Endothelial cell of umbilical vein (primary cell): ENCODE measurements at regions not wholly inside any gene's neighbourhood (a gene's known extent, or its start where the extent isn't known, plus 50 kb on each side); places are given as distances from the start of the nearest gene placed in this dataset.

Source experiments
- BruUV-seq: library from RNA; stranded (reverse); fragments of 400-500 nt; replicated peaks from 2 replicates; lab custom pipeline; 2021; lab: Mats Ljungman, UMichigan
- CTCF ChIA-PET: fragments of 300-600, 350-600 bp; sonication (Branson Sonifier 250); formaldehyde crosslinking; loops from one replicate; lab custom pipeline; 2021; ENCODE audit warnings: antibody characterized with exemption, inconsistent platforms; lab: Charles Lee
- POLR2A ChIA-PET: fragments of 300-600, 350-600 bp; sonication (Branson Sonifier 250); formaldehyde crosslinking; loops from one replicate; lab custom pipeline; 2021; ENCODE audit warnings: antibody characterized with exemption, inconsistent platforms; lab: Charles Lee
- DNase-seq: peaks from one replicate; pipeline ENCODE4 v3.0.0-alpha.2; 2011; ENCODE audit warnings: low read depth, low spot score
- FAIRE-seq: peaks from 2 replicates; lab custom pipeline; 2011; peaks lifted over from hg19 to GRCh38; lab: Jason Lieb, UNC
- H2AFZ ChIP-seq: 2 replicates; pipeline ENCODE4 v1.6.0; 2012; ENCODE audit warnings: low read depth, low read length, control low read depth, inconsistent platforms
- H3K27ac ChIP-seq: 2 replicates; pipeline ENCODE4 v1.5.1; 2011; ENCODE audit warnings: low read depth, mild to moderate bottlenecking, control low read depth, low read length, moderate library complexity; ENCODE audit not compliant: insufficient read depth
- H3K27me3 ChIP-seq, 2 experiments: 2 replicates each; pipeline versions ENCODE4 v1.6.0 to v1.6.1; 2011; ENCODE audit warnings: low read length in 2 of 2, mixed read lengths in 1 of 2; ENCODE audit not compliant: control insufficient read depth in 2 of 2, insufficient read depth in 2 of 2
- H3K36me3 ChIP-seq, 2 experiments: 2 replicates in 1 of 2; 3 replicates in 1 of 2; pipeline ENCODE4 v1.5.1; 2011; ENCODE audit warnings: low read length in 2 of 2, mild to moderate bottlenecking in 1 of 2, moderate library complexity in 1 of 2; ENCODE audit not compliant: control insufficient read depth in 2 of 2, insufficient read depth in 2 of 2; ENCODE audit errors: extremely low read depth in 1 of 2
- H3K4me1 ChIP-seq: 3 replicates; pipeline ENCODE4 v1.5.1; 2011; ENCODE audit warnings: mild to moderate bottlenecking, low read length; ENCODE audit not compliant: control insufficient read depth, insufficient read depth; ENCODE audit errors: extremely low read depth
- H3K4me2 ChIP-seq: 2 replicates; pipeline ENCODE4 v1.6.1; 2011; ENCODE audit warnings: low read length, control low read depth, mixed read lengths; ENCODE audit not compliant: insufficient read depth
- H3K4me3 ChIP-seq, 3 experiments: fragments of 200-600 bp in 1 of 3; sonication (generic), shearing (Covaris generic) in 1 of 3; replicated peaks in 1 of 3; 2 replicates each; pipeline ENCODE4 v1.5.1; 2011 to 2016; ENCODE audit warnings: control low read depth in 3 of 3, low read length in 3 of 3, mild to moderate bottlenecking in 2 of 3, inconsistent platforms in 1 of 3, low read depth in 1 of 3, moderate library complexity in 1 of 3; ENCODE audit not compliant: insufficient read depth in 1 of 3
- H3K79me2 ChIP-seq: 2 replicates; pipeline ENCODE4 v1.6.0; 2012; ENCODE audit warnings: low read length, inconsistent platforms; ENCODE audit not compliant: control insufficient read depth, insufficient read depth
- H3K9ac ChIP-seq: replicated peaks from 2 replicates; pipeline ENCODE3; 2011; ENCODE audit warnings: low read length, control low read depth; ENCODE audit not compliant: insufficient read depth; ENCODE audit errors: extremely low read depth
- H3K9me1 ChIP-seq: replicated peaks from 3 replicates; pipeline ENCODE4 v1.6.0; 2011; ENCODE audit warnings: mild to moderate bottlenecking, low read length; ENCODE audit not compliant: control insufficient read depth, insufficient read depth; ENCODE audit errors: extremely low read depth
- H3K9me3 ChIP-seq: replicated peaks from 2 replicates; pipeline ENCODE4 v1.5.1; 2012; ENCODE audit warnings: low read length, inconsistent platforms; ENCODE audit not compliant: control insufficient read depth, insufficient read depth
- H4K20me1 ChIP-seq: replicated peaks from 2 replicates; pipeline ENCODE3; 2011; ENCODE audit warnings: mild to moderate bottlenecking, low read length; ENCODE audit not compliant: control insufficient read depth, insufficient read depth; ENCODE audit errors: extremely low read depth
- EZH2 ChIP-seq: IDR thresholded peaks from 2 replicates; pipeline ENCODE4 v1.6.1; 2012; ENCODE audit warnings: borderline replicate concordance, low read depth, mild to moderate bottlenecking, moderate library complexity, low read length, inconsistent platforms; ENCODE audit not compliant: severe bottlenecking
- FOS ChIP-seq: IDR thresholded peaks from 2 replicates; pipeline ENCODE4 v1.6.1; 2011; ENCODE audit warnings: mild to moderate bottlenecking, low read length, moderate library complexity, borderline replicate concordance; ENCODE audit not compliant: insufficient read depth
- GATA2 ChIP-seq: IDR thresholded peaks from 2 replicates; pipeline ENCODE4 v1.7.0; 2011; ENCODE audit warnings: low read depth, mild to moderate bottlenecking, moderate library complexity, mixed read lengths, low read length; ENCODE audit not compliant: insufficient read length, insufficient read depth
- JUN ChIP-seq: IDR thresholded peaks from 2 replicates; pipeline ENCODE4 v1.6.1; 2011; ENCODE audit warnings: borderline replicate concordance, low read depth; ENCODE audit not compliant: insufficient read length, insufficient read depth
- MYC ChIP-seq: IDR thresholded peaks from one replicate; pipeline ENCODE4 v1.6.1; 2011; ENCODE audit warnings: mild to moderate bottlenecking, low read depth, low read length
- POLR2A ChIP-seq: IDR thresholded peaks from 2 replicates; pipeline ENCODE4 v1.6.1; 2012; ENCODE audit warnings: low read depth, mild to moderate bottlenecking, control low read depth, low read length
- POLR2AphosphoS5 ChIP-seq: IDR thresholded peaks from 2 replicates; pipeline ENCODE4 v1.6.1; 2012; ENCODE audit warnings: low read depth, mild to moderate bottlenecking, control low read depth, low read length, moderate library complexity; ENCODE audit not compliant: insufficient read depth
- dilution Hi-C: fragments of 300-500 bp; cut with MboI; formaldehyde crosslinking; loops from one replicate; pipeline ENCODE4 v1.15.0; 2019; ENCODE audit warnings: low sequenced_read_pairs; ENCODE audit not compliant: extremely low pct_ligation_motif_present
- intact Hi-C: fragments of 100-400 bp; cut with micrococcal nuclease; formaldehyde crosslinking; loops from one replicate; pipeline ENCODE4 v1.10.0; 2022
- TF ChIP-seq, protein P1 (sequence below): IDR thresholded peaks from 2 replicates; pipeline ENCODE4 v1.6.1; 2011; ENCODE audit not compliant: insufficient read depth, insufficient read length
- TF ChIP-seq, protein P2 (sequence below), 2 donors: IDR thresholded peaks; 1 replicate in 1 of 2; 2 replicates in 1 of 2; pipeline ENCODE4 v1.5.1; 2011; ENCODE audit warnings: low read length in 2 of 2, mild to moderate bottlenecking in 2 of 2, moderate library complexity in 2 of 2, control low read depth in 1 of 2, inconsistent platforms in 1 of 2, low read depth in 1 of 2; ENCODE audit not compliant: insufficient read depth in 1 of 2; ENCODE audit errors: extremely low read depth in 1 of 2

DNA sequence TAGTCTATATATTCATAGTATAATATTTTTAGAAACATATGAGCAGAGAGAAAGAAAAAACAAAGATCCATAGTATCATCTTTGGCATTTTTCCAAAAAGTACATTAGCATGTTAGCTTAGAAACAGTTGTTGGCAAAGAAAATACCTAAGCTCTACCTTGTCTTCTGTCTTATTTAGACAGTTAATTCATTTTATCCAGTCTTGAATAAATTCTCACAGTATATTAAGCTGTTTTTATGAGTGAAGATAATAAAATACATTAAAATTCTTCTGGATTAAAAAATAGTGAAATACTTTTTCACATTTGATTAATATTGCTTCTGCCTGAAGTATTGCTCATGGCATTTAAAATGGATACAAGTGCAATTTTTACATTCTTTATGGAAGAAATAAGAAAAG lies 145.2 kb downstream of the ZIC1 start:
- intact Hi-C loops (no loop called here), dilution Hi-C loops (no loop called here)
- H4K20me1 ChIP-seq: no peaks in the 10 kb centered on the region
- no peaks in the 10 kb centered on the region for H3K36me3 ChIP-seq
- no peaks in the 10 kb centered on the region for H3K79me2 ChIP-seq
- BruUV-seq: no TSS peak
- H3K9ac ChIP-seq: no peak overlapping the region
- DNase-seq: no peak
- H3K4me2 ChIP-seq: no peak overlapping the region
- TF ChIP-seq, protein P1, sequence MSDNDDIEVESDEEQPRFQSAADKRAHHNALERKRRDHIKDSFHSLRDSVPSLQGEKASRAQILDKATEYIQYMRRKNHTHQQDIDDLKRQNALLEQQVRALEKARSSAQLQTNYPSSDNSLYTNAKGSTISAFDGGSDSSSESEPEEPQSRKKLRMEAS: no peak
- TF ChIP-seq, protein P2, sequence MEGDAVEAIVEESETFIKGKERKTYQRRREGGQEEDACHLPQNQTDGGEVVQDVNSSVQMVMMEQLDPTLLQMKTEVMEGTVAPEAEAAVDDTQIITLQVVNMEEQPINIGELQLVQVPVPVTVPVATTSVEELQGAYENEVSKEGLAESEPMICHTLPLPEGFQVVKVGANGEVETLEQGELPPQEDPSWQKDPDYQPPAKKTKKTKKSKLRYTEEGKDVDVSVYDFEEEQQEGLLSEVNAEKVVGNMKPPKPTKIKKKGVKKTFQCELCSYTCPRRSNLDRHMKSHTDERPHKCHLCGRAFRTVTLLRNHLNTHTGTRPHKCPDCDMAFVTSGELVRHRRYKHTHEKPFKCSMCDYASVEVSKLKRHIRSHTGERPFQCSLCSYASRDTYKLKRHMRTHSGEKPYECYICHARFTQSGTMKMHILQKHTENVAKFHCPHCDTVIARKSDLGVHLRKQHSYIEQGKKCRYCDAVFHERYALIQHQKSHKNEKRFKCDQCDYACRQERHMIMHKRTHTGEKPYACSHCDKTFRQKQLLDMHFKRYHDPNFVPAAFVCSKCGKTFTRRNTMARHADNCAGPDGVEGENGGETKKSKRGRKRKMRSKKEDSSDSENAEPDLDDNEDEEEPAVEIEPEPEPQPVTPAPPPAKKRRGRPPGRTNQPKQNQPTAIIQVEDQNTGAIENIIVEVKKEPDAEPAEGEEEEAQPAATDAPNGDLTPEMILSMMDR (IDR thresholded peaks at IDR 0.05; ENCODE audit: extremely low read depth in 1 of 2, insufficient read depth in 1 of 2, low read depth in 1 of 2, low read length in 2 of 2): no peak
- no peak for TF ChIP-seq JUN
- no peak for TF ChIP-seq EZH2
- TF ChIP-seq GATA2: no peak
- no peak for TF ChIP-seq POLR2A
- TF ChIP-seq FOS: no peak
- no peak for TF ChIP-seq MYC
- no peak for TF ChIP-seq POLR2AphosphoS5
- FAIRE-seq: no peak
- H3K27ac ChIP-seq: no peak overlapping the region
- CTCF ChIA-PET: interaction anchor here (0.9 to 1.1 kb wide), 2 partner anchors 17 to 523 kb away, joined by 3 read pairs; no protein-coding TSS in a partner anchor
- no peaks in the 10 kb centered on the region for H3K4me1 ChIP-seq
- no peaks in the 10 kb centered on the region for H3K9me1 ChIP-seq
- H2AFZ ChIP-seq: no peak overlapping the region
- no peaks in the 10 kb centered on the region for H3K27me3 ChIP-seq
- no peaks in the 10 kb centered on the region for H3K9me3 ChIP-seq
- H3K4me3 ChIP-seq: no peak overlapping the region
- POLR2A ChIA-PET: no interaction called here
